Caco-2 (cell line): ENCODE measurements at regions not wholly inside any gene's neighbourhood (a gene's known extent, or its start where the extent isn't known, plus 50 kb on each side); places are given as distances from the start of the nearest gene placed in this dataset.

ENCODE experiments used
- BruUV-seq: library from RNA; stranded (reverse); fragments of 400-500 nt; replicated peaks from 2 replicates; lab custom pipeline; 2021; lab: Mats Ljungman, UMichigan
- CTCF ChIA-PET: fragments of 300-600 bp; sonication (Branson Sonifier 250); formaldehyde crosslinking; loops from one replicate; lab custom pipeline; 2022; ENCODE audit warnings: antibody characterized with exemption; lab: Charles Lee
- POLR2A ChIA-PET: fragments of 300-600 bp; sonication (Branson Sonifier 250); formaldehyde crosslinking; loops from one replicate; lab custom pipeline; 2022; ENCODE audit warnings: antibody characterized with exemption; lab: Charles Lee
- DNase-seq, 2 experiments: peaks; one replicate each; pipeline versions ENCODE4 v3.0.0 to v3.0.0-alpha.2; 2020 to 2022
- H3K27me3 ChIP-seq: replicated peaks from 2 replicates; pipeline ENCODE4 v1.6.0; 2011; ENCODE audit warnings: low read length; ENCODE audit not compliant: control insufficient read depth, insufficient read depth
- H3K36me3 ChIP-seq: 2 replicates; pipeline ENCODE4 v1.5.1; 2011; ENCODE audit warnings: low read length; ENCODE audit not compliant: control insufficient read depth, insufficient read depth
- H3K4me1 ChIP-seq: fragments of 250-450 bp; sonication (Bioruptor Pico); 2 replicates; pipeline ENCODE4 v1.5.1; 2020; ENCODE audit warnings: mild to moderate bottlenecking
- H3K4me3 ChIP-seq: 2 replicates; pipeline ENCODE4 v1.5.1; 2011; ENCODE audit warnings: low read depth, mild to moderate bottlenecking, control low read depth, low read length
- H3K9me3 ChIP-seq: fragments of 250-450 bp; sonication (Bioruptor Pico); 2 replicates; pipeline ENCODE4 v1.5.1; 2020; ENCODE audit warnings: mild to moderate bottlenecking, moderate library complexity
- H3K27ac Mint-ChIP-seq: one replicate; pipeline ENCODE4 v1.8.0; 2022; ENCODE audit warnings: mixed read lengths; ENCODE audit not compliant: unreplicated experiment
- H3K27me3 Mint-ChIP-seq: one replicate; pipeline ENCODE4 v1.8.0; 2022; ENCODE audit warnings: mixed read lengths; ENCODE audit not compliant: insufficient read depth, unreplicated experiment
- H3K36me3 Mint-ChIP-seq: one replicate; pipeline ENCODE4 v1.8.0; 2022; ENCODE audit warnings: mild to moderate bottlenecking, mixed read lengths; ENCODE audit not compliant: insufficient read depth, unreplicated experiment
- H3K4me1 Mint-ChIP-seq: one replicate; pipeline ENCODE4 v1.8.0; 2022; ENCODE audit warnings: low read depth, mixed read lengths; ENCODE audit not compliant: unreplicated experiment
- H3K4me3 Mint-ChIP-seq: one replicate; pipeline ENCODE4 v1.8.0; 2022; ENCODE audit warnings: mild to moderate bottlenecking, moderate library complexity, mixed read lengths; ENCODE audit not compliant: unreplicated experiment
- H3K9me3 Mint-ChIP-seq: one replicate; pipeline ENCODE4 v1.8.0; 2022; ENCODE audit warnings: mixed read lengths; ENCODE audit not compliant: unreplicated experiment
- CTCF ChIP-seq, 2 experiments: fragments of 200-600 bp in 1 of 2; IDR thresholded peaks; 1 replicate in 1 of 2; 2 replicates in 1 of 2; pipeline versions ENCODE4 v1.5.1 to v1.8.0; 2011 to 2022; ENCODE audit warnings: antibody characterized with exemption in 1 of 2, control low read depth in 1 of 2, inconsistent platforms in 1 of 2, low read depth in 1 of 2, low read length in 1 of 2, mild to moderate bottlenecking in 1 of 2, moderate library complexity in 1 of 2; ENCODE audit not compliant: insufficient read depth in 1 of 2, severe bottlenecking in 1 of 2, unreplicated experiment in 1 of 2
- intact Hi-C: fragments of 100-400 bp; cut with micrococcal nuclease; formaldehyde crosslinking; loops from one replicate; pipeline ENCODE4 v1.10.0; 2022; ENCODE audit not compliant: unreplicated experiment

- no TSS peak for BruUV-seq
- Histone ChIP-seq H3K9me3 (no peaks in the 10 kb centered on the region), H3K27me3 (no peaks in the 10 kb centered on the region), H3K36me3 (no peaks in the 10 kb centered on the region), H3K4me1 (no peaks in the 10 kb centered on the region), H3K4me3 (no peak overlapping the region)
- H3K4me3 Mint-ChIP-seq = no peak overlapping the region
- H3K27ac Mint-ChIP-seq = no peak overlapping the region
- intact Hi-C loops = loop anchor here (1.0 to 10.0 kb wide), 3 partner anchors 113 to 368 kb away; no protein-coding TSS in a partner anchor
- CTCF ChIA-PET = no interaction called here
- POLR2A ChIA-PET = no interaction called here
- H3K36me3 Mint-ChIP-seq = no peaks in the 10 kb centered on the region
- H3K4me1 Mint-ChIP-seq = no peaks in the 10 kb centered on the region
- peak in 1 of 2 experiments; percentile 58 for TF ChIP-seq CTCF (IDR thresholded peaks at IDR 0.05; ENCODE audit: insufficient read depth in 1 of 2, low read depth in 1 of 2, low read length in 1 of 2, severe bottlenecking in 1 of 2, unreplicated experiment in 1 of 2)
- H3K9me3 Mint-ChIP-seq = no peaks in the 10 kb centered on the region
- no peaks in the 10 kb centered on the region for H3K27me3 Mint-ChIP-seq
- peak in 1 of 2 experiments; percentile 39 for DNase-seq
These were observed 175.7 kb upstream of the CARD18 start for GRCh38 chr11:105315287-105315686.

GRCh38 chr11:105312266-105312665 is 172.7 kb upstream of the CARD18 start:
- Mint-ChIP-seq H3K27me3 (no peaks in the 10 kb centered on the region), H3K4me1 (no peaks in the 10 kb centered on the region), H3K27ac (no peak overlapping the region), H3K4me3 (no peak overlapping the region), H3K9me3 (no peaks in the 10 kb centered on the region), H3K36me3 (no peaks in the 10 kb centered on the region)
- DNase-seq = no peak
- Histone ChIP-seq H3K4me1 (no peaks in the 10 kb centered on the region), H3K9me3 (no peaks in the 10 kb centered on the region), H3K4me3 (no peak overlapping the region), H3K36me3 (no peaks in the 10 kb centered on the region), H3K27me3 (no peaks in the 10 kb centered on the region)
- CTCF ChIA-PET = no interaction called here
- BruUV-seq = no TSS peak
- intact Hi-C loops = loop anchor here (10.0 kb wide), 1 partner anchor 263 kb away; no protein-coding TSS in a partner anchor
- TF ChIP-seq CTCF (IDR thresholded peaks at IDR 0.05; ENCODE audit: insufficient read depth in 1 of 2, low read depth in 1 of 2, low read length in 1 of 2, severe bottlenecking in 1 of 2, unreplicated experiment in 1 of 2) = no peak
- POLR2A ChIA-PET = no interaction called here

DNA sequence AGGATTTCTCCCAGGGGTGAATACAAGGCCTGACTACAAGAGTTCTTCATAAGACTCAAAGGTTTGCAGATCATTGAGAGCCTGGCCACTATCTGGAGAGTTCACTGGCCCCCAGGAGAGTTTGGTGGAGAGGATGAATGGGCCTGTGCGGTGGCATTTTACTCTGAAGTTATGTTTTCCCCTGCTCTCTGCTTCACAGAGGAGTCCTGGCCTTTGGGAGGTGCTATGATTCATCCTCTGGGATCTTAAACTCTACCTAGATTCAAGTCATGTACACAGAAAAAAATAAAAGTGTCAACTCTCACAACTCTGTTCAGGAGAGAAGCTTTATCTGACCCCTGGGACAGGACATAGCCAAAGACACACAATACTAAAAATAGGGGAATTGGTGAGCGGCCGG is 159.1 kb upstream of the CARD18 start:
- H3K27me3 Mint-ChIP-seq = no peaks in the 10 kb centered on the region
- TF ChIP-seq CTCF (IDR thresholded peaks at IDR 0.05; ENCODE audit: insufficient read depth in 1 of 2, low read depth in 1 of 2, low read length in 1 of 2, severe bottlenecking in 1 of 2, unreplicated experiment in 1 of 2) = no peak
- POLR2A ChIA-PET = no interaction called here
- Histone ChIP-seq H3K9me3 (no peaks in the 10 kb centered on the region), H3K36me3 (no peaks in the 10 kb centered on the region), H3K4me1 (no peaks in the 10 kb centered on the region), H3K4me3 (no peak overlapping the region), H3K27me3 (no peaks in the 10 kb centered on the region)
- no peaks in the 10 kb centered on the region for H3K9me3 Mint-ChIP-seq
- intact Hi-C loops = no loop called here
- BruUV-seq = no TSS peak
- H3K4me1 Mint-ChIP-seq = no peaks in the 10 kb centered on the region
- no peaks in the 10 kb centered on the region for H3K36me3 Mint-ChIP-seq
- H3K27ac Mint-ChIP-seq = no peak overlapping the region
- no peak overlapping the region for H3K4me3 Mint-ChIP-seq
- CTCF ChIA-PET = no interaction called here
- DNase-seq = no peak
